ENCODE measurements at regions not wholly inside any gene's neighbourhood (a gene's known extent, or its start where the extent isn't known, plus 50 kb on each side); places are given as distances from the start of the nearest gene placed in this dataset.
"Not testable (repeated sequence)": the region's sequence is repeated elsewhere in the genome, so short reads cannot be mapped to it uniquely, and the experiment has no call there.

DNA sequence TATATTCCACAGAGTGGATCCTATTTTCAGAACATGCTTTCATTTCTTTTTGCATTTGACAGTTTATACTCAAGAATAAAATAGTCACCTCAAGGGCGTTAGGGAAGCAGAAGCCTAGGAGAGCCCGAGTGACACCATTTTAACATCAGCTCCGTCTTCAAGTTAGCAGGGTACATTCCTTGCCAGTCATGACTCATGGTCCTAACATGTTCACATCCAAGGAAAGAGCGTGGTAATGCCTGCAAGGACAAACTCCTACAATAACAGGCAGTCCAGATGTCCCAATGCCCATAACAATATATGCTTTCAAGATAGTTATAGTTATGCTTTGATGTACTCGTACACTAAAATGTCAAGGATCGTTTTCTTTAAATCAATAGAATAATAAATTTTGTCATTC lies 93.9 kb upstream of the FAM240B start:
- H3K9me3 ChIP-seq (ENCODE audit: low read depth, low read length, poor library complexity, severe bottlenecking); H3K4me1 ChIP-seq (ENCODE audit: insufficient read depth, low read length, poor library complexity, severe bottlenecking); intact Hi-C loops (cut with micrococcal nuclease; ENCODE audit: unreplicated experiment); H3K36me3 ChIP-seq (ENCODE audit: insufficient read depth, low read length, poor library complexity, severe bottlenecking); BruUV-seq (replicated peaks); CTCF ChIA-PET; POLR2A ChIA-PET (ENCODE audit: low non-redundant PET); H3K27ac ChIP-seq (ENCODE audit: low read depth, low read length, poor library complexity, severe bottlenecking); H3K27me3 ChIP-seq (replicated peaks; ENCODE audit: insufficient read depth, low read depth, low read length, poor library complexity); DNase-seq (ENCODE audit: low spot score); H3K4me3 ChIP-seq (ENCODE audit: low read depth, low read length, poor library complexity, severe bottlenecking): not testable (repeated sequence)

DNA sequence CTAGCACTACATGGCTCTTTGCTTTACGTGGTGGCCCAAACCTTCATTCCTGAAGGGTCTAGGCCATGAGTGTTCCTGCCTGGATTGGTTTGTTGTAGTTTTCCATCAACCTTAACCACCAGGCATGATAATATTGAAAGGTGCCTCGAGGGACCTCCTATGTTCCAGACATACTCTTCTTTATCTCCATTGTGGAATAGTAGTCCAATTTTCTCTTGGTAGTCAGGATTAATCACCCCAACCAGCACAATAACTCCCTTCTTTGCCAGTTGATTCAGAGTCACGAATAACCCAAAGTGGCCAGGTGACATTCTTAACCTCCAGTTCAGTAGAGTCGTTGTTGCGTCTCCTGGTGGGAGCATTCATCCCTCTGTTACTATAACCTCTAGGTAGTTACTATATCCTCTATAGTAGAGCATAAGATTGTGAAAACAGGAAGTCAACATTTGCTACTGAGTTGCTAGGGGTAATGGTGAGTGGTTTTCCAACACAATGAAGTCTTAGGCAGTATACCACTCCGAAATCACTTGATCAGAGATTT lies 88.1 kb upstream of the FAM240B start:
- H3K27ac ChIP-seq (ENCODE audit: low read depth, low read length, poor library complexity, severe bottlenecking); BruUV-seq (replicated peaks); H3K4me1 ChIP-seq (ENCODE audit: insufficient read depth, low read length, poor library complexity, severe bottlenecking); H3K27me3 ChIP-seq (replicated peaks; ENCODE audit: insufficient read depth, low read depth, low read length, poor library complexity); H3K36me3 ChIP-seq (ENCODE audit: insufficient read depth, low read length, poor library complexity, severe bottlenecking); intact Hi-C loops (cut with micrococcal nuclease; ENCODE audit: unreplicated experiment); H3K9me3 ChIP-seq (ENCODE audit: low read depth, low read length, poor library complexity, severe bottlenecking); H3K4me3 ChIP-seq (ENCODE audit: low read depth, low read length, poor library complexity, severe bottlenecking); CTCF ChIA-PET; DNase-seq (ENCODE audit: low spot score); POLR2A ChIA-PET (ENCODE audit: low non-redundant PET): not testable (repeated sequence)

DNA sequence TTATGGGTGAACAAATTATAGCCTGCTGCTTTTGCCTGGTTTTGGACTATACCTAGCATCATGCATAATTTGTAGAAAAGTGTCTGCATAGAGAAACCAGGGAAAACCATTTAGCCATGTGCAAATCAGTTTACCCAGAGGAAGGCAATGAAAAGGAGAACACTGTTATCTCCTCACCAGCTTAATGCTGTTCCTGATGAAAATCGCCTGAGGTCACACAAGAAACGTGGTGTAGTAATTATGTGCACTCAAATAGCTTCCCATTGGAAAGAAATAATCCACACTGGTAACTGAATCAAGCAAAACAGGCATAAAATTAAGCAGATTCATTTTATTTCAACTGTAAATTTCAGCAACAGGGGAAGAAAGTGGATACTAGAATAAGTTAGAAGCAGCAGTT lies 51.7 kb upstream of the FAM240B start:
- intact Hi-C loops (cut with micrococcal nuclease; ENCODE audit: unreplicated experiment), result no loop called here
- no peaks in the 10 kb centered on the region for H3K36me3 ChIP-seq (ENCODE audit: insufficient read depth, low read length, poor library complexity, severe bottlenecking)
- no peaks in the 10 kb centered on the region for H3K9me3 ChIP-seq (ENCODE audit: low read depth, low read length, poor library complexity, severe bottlenecking)
- no peak for TF ChIP-seq EZH2 (IDR thresholded peaks at IDR 0.05; ENCODE audit: borderline replicate concordance, low read depth, low read length, poor library complexity, severe bottlenecking)
- TF ChIP-seq, protein P1, sequence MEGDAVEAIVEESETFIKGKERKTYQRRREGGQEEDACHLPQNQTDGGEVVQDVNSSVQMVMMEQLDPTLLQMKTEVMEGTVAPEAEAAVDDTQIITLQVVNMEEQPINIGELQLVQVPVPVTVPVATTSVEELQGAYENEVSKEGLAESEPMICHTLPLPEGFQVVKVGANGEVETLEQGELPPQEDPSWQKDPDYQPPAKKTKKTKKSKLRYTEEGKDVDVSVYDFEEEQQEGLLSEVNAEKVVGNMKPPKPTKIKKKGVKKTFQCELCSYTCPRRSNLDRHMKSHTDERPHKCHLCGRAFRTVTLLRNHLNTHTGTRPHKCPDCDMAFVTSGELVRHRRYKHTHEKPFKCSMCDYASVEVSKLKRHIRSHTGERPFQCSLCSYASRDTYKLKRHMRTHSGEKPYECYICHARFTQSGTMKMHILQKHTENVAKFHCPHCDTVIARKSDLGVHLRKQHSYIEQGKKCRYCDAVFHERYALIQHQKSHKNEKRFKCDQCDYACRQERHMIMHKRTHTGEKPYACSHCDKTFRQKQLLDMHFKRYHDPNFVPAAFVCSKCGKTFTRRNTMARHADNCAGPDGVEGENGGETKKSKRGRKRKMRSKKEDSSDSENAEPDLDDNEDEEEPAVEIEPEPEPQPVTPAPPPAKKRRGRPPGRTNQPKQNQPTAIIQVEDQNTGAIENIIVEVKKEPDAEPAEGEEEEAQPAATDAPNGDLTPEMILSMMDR (conservative IDR thresholded peaks at IDR 0.05; ENCODE audit: low read depth, low read length), result no peak
- ChIA-PET CTCF (interaction anchor here (0.6 kb wide), 1 partner anchor 125 kb away, joined by 9 read pairs; no protein-coding TSS in a partner anchor), POLR2A (ENCODE audit: low non-redundant PET) (no interaction called here)
- DNase-seq (ENCODE audit: low spot score), result no peak
- no peaks in the 10 kb centered on the region for H3K4me1 ChIP-seq (ENCODE audit: insufficient read depth, low read length, poor library complexity, severe bottlenecking)
- BruUV-seq (replicated peaks), result no TSS peak
- no peaks in the 10 kb centered on the region for H3K27me3 ChIP-seq (replicated peaks; ENCODE audit: insufficient read depth, low read depth, low read length, poor library complexity)
- H3K27ac ChIP-seq (ENCODE audit: low read depth, low read length, poor library complexity, severe bottlenecking), result no peak overlapping the region
- H3K4me3 ChIP-seq (ENCODE audit: low read depth, low read length, poor library complexity, severe bottlenecking), result no peak overlapping the region

All from A673 (cell line).